ENCODE measurements at regions not wholly inside any gene's neighbourhood (a gene's known extent, or its start where the extent isn't known, plus 50 kb on each side); places are given as distances from the start of the nearest gene placed in this dataset.

- TF ChIP-seq CTCF (IDR thresholded peaks at IDR 0.05) = no peak
- TF ChIP-seq POLR2AphosphoS5 (IDR thresholded peaks at IDR 0.05) = no peak
These were observed 190.5 kb downstream of the BMP4 start for GRCh38 chr14:53766106-53766505.
